HL-60 (cell line): ENCODE measurements at regions not wholly inside any gene's neighbourhood (a gene's known extent, or its start where the extent isn't known, plus 50 kb on each side); places are given as distances from the start of the nearest gene placed in this dataset.

Experiments
- GABPA ChIP-seq: IDR thresholded peaks from 2 replicates; pipeline ENCODE4 v1.6.1; 2012; ENCODE audit warnings: low read depth
- TF ChIP-seq, protein P1 (sequence below): IDR thresholded peaks from one replicate; pipeline ENCODE4 v1.5.1; 2011; ENCODE audit warnings: low read length, control low read depth, inconsistent platforms; ENCODE audit not compliant: insufficient read depth

DNA sequence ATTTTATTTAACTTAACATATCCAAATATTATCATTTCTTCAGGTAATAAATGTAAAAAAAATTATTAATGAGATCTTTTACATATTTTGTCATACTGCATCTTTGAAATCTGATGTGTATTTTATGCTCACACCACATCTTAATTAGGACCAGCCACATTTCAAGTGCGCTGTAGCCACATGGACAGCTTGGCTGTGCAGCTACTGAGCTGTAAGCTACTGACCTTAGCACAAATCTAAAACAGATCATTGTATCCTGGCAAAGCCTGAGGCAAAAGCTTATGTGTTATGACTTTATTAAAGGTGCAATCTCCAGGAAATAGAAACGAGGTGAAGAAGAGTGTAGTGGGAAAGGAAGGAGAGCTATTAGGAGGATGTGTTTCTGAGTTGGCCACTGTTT, 126.7 kb upstream of the UBE2E2 start:
- TF ChIP-seq, protein P1, sequence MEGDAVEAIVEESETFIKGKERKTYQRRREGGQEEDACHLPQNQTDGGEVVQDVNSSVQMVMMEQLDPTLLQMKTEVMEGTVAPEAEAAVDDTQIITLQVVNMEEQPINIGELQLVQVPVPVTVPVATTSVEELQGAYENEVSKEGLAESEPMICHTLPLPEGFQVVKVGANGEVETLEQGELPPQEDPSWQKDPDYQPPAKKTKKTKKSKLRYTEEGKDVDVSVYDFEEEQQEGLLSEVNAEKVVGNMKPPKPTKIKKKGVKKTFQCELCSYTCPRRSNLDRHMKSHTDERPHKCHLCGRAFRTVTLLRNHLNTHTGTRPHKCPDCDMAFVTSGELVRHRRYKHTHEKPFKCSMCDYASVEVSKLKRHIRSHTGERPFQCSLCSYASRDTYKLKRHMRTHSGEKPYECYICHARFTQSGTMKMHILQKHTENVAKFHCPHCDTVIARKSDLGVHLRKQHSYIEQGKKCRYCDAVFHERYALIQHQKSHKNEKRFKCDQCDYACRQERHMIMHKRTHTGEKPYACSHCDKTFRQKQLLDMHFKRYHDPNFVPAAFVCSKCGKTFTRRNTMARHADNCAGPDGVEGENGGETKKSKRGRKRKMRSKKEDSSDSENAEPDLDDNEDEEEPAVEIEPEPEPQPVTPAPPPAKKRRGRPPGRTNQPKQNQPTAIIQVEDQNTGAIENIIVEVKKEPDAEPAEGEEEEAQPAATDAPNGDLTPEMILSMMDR, result no peak
- TF ChIP-seq GABPA, result no peak
